Sigmoid colon (tissue), 6 donors: ENCODE measurements at regions not wholly inside any gene's neighbourhood (a gene's known extent, or its start where the extent isn't known, plus 50 kb on each side); places are given as distances from the start of the nearest gene placed in this dataset.

Source experiments
- DNase-seq: peaks from one replicate; pipeline ENCODE4 v3.0.0-alpha.2; 2019
- H3K27ac ChIP-seq, 4 donors: fragments of 200-600 bp; sonication (generic); one replicate each; pipeline ENCODE4 v1.5.1; 2016 to 2019; ENCODE audit warnings: mild to moderate bottlenecking in 1 of 4
- H3K27me3 ChIP-seq, 3 donors: fragments of 200-600 bp; sonication (generic); one replicate each; pipeline ENCODE4 v1.5.1; 2019; ENCODE audit warnings: mild to moderate bottlenecking in 1 of 3
- H3K36me3 ChIP-seq, 4 donors: fragments of 200-600 bp; sonication (generic); one replicate each; pipeline ENCODE4 v1.5.1; 2016 to 2019
- H3K4me1 ChIP-seq, 4 donors: fragments of 200-600 bp; sonication (generic); one replicate each; pipeline ENCODE4 v1.5.1; 2017 to 2019
- H3K4me3 ChIP-seq, 4 donors: fragments of 200-600 bp; sonication (generic); one replicate each; pipeline ENCODE4 v1.5.1; 2017 to 2019; ENCODE audit warnings: mild to moderate bottlenecking in 2 of 4, moderate library complexity in 1 of 4
- H3K9me3 ChIP-seq, 4 donors: fragments of 200-600 bp in 3 of 4; sonication (generic) in 3 of 4; one replicate each; pipeline versions ENCODE4 v1.5.1 to v1.6.1; 2013 to 2019
- CTCF ChIP-seq, 4 experiments: fragments of 450-650 bp in 3 of 4; fragments of 200-600 bp in 1 of 4; IDR thresholded peaks; one replicate each; pipeline ENCODE4 v1.5.1; 2016 to 2019; ENCODE audit warnings: antibody characterized with exemption in 4 of 4, mild to moderate bottlenecking in 3 of 4, moderate library complexity in 2 of 4
- EP300 ChIP-seq, 4 donors: sonication (generic); formaldehyde crosslinking; IDR thresholded peaks; one replicate each; pipeline ENCODE4 v1.6.1; 2017; ENCODE audit warnings: antibody characterized with exemption in 4 of 4
- POLR2A ChIP-seq, 2 donors: fragments of 450-650 bp; IDR thresholded peaks; one replicate each; pipeline ENCODE4 v1.6.1; 2016; ENCODE audit warnings: antibody characterized with exemption in 2 of 2, mild to moderate bottlenecking in 2 of 2, moderate library complexity in 2 of 2
- POLR2AphosphoS5 ChIP-seq, 4 donors: sonication (generic); formaldehyde crosslinking; IDR thresholded peaks; one replicate each; pipeline ENCODE4 v1.6.1; 2017; ENCODE audit warnings: antibody characterized with exemption in 4 of 4
- WGBS, 2 donors: extraction: QIAGEN DNeasy Blood & Tissue Kit; methylation state at CpG; one replicate each; pipeline ENCODE4 v1.1.7; 2013; 5-methylcytosine and 5-hydroxymethylcytosine counted together
- intact Hi-C: fragments of 100-400 bp; cut with DNase I; formaldehyde crosslinking; loops from one replicate; pipeline ENCODE4 v1.15.1; 2023
- donor health status: healthy with polysubstance abuse.
- donor health status: healthy.

- intact Hi-C loops, result no loop called here
- DNase-seq, result no peak
- TF ChIP-seq POLR2A (IDR thresholded peaks at IDR 0.05) (no peak), POLR2AphosphoS5 (IDR thresholded peaks at IDR 0.05) (no peak), EP300 (IDR thresholded peaks at IDR 0.05) (no peak), CTCF (IDR thresholded peaks at IDR 0.05) (no peak)
- WGBS, 2 donors, result 51 to 72% methylated on average over 1 of the region's 1 CpG
- no peak overlapping the region for H3K4me3 ChIP-seq
- no peaks in the 10 kb centered on the region for H3K36me3 ChIP-seq
- no peak overlapping the region for H3K27ac ChIP-seq
- peaks cover 0 to 12% (median 0%) of the 10 kb centered on the region in 4 donors for H3K4me1 ChIP-seq
- H3K27me3 ChIP-seq, result no peaks in the 10 kb centered on the region
- no peaks in the 10 kb centered on the region for H3K9me3 ChIP-seq
These were observed 497.4 kb upstream of the EPHA7 start for GRCh38 chr6:93916716-93917115.

GRCh38 chr6:93915961-93916360, 496.6 kb upstream of the EPHA7 start:
- Histone ChIP-seq H3K9me3 (no peaks in the 10 kb centered on the region), H3K27me3 (no peaks in the 10 kb centered on the region), H3K4me3 (no peak overlapping the region), H3K4me1 (peaks cover 0 to 12% (median 0%) of the 10 kb centered on the region in 4 donors), H3K27ac (no peak overlapping the region), H3K36me3 (no peaks in the 10 kb centered on the region)
- no peak for DNase-seq
- no peak for TF ChIP-seq EP300 (IDR thresholded peaks at IDR 0.05)
- no peak for TF ChIP-seq POLR2AphosphoS5 (IDR thresholded peaks at IDR 0.05)
- no peak for TF ChIP-seq CTCF (IDR thresholded peaks at IDR 0.05)
- TF ChIP-seq POLR2A (IDR thresholded peaks at IDR 0.05), result no peak
- intact Hi-C loops, result no loop called here

GRCh38 chr6:93902517-93902916, 483.2 kb upstream of the EPHA7 start:
- DNase-seq, result no peak
- H3K27ac ChIP-seq, result no peak overlapping the region
- H3K4me3 ChIP-seq, result no peak overlapping the region
- TF ChIP-seq POLR2A (IDR thresholded peaks at IDR 0.05) (no peak), CTCF (IDR thresholded peaks at IDR 0.05) (no peak), EP300 (IDR thresholded peaks at IDR 0.05) (no peak), POLR2AphosphoS5 (IDR thresholded peaks at IDR 0.05) (no peak)
- no peaks in the 10 kb centered on the region for H3K4me1 ChIP-seq
- no peaks in the 10 kb centered on the region for H3K36me3 ChIP-seq
- peaks cover 0 to 2% (median 1%) of the 10 kb centered on the region in 4 donors for H3K9me3 ChIP-seq
- 53 to 83% methylated on average over 5 of the region's 5 CpGs for WGBS, 2 donors
- H3K27me3 ChIP-seq, result no peaks in the 10 kb centered on the region
- intact Hi-C loops, result no loop called here

- TF ChIP-seq POLR2AphosphoS5 (IDR thresholded peaks at IDR 0.05), result no peak
- no peak for TF ChIP-seq EP300 (IDR thresholded peaks at IDR 0.05)
- TF ChIP-seq POLR2A (IDR thresholded peaks at IDR 0.05), result no peak
- no peak for TF ChIP-seq CTCF (IDR thresholded peaks at IDR 0.05)
- Histone ChIP-seq H3K27me3 (no peaks in the 10 kb centered on the region), H3K9me3 (peaks cover 0 to 2% (median 1%) of the 10 kb centered on the region in 4 donors), H3K4me1 (no peaks in the 10 kb centered on the region), H3K36me3 (no peaks in the 10 kb centered on the region), H3K27ac (no peak overlapping the region), H3K4me3 (no peak overlapping the region)
- intact Hi-C loops, result no loop called here
- no peak for DNase-seq
These were observed 480.8 kb upstream of the EPHA7 start for GRCh38 chr6:93900142-93900541.

- DNase-seq, result no peak
- Histone ChIP-seq H3K27me3 (no peaks in the 10 kb centered on the region), H3K9me3 (no peaks in the 10 kb centered on the region), H3K36me3 (no peaks in the 10 kb centered on the region), H3K4me3 (no peak overlapping the region), H3K27ac (no peak overlapping the region), H3K4me1 (no peaks in the 10 kb centered on the region)
- intact Hi-C loops, result no loop called here
- WGBS, 2 donors, result 75 to 90% methylated on average over 1 of the region's 1 CpG
- TF ChIP-seq POLR2A (IDR thresholded peaks at IDR 0.05) (no peak), POLR2AphosphoS5 (IDR thresholded peaks at IDR 0.05) (no peak), EP300 (IDR thresholded peaks at IDR 0.05) (no peak)
These were observed 476.7 kb upstream of the EPHA7 start for GRCh38 chr6:93896081-93896480.
